B cell (primary cell): ENCODE measurements at regions not wholly inside any gene's neighbourhood (a gene's known extent, or its start where the extent isn't known, plus 50 kb on each side); places are given as distances from the start of the nearest gene placed in this dataset.

ENCODE experiments used
- ATAC-seq: fragments of 200-7000 bp; cut with Tn5 transposase; one replicate; pipeline ENCODE4 v1.10.0; 2021; ENCODE audit warnings: low read depth, mild to moderate bottlenecking, moderate number of reproducible peaks, moderate library complexity
- CTCF ChIA-PET: fragments of 350-600 bp; sonication (Branson Sonifier 250); formaldehyde crosslinking; loops from one replicate; lab custom pipeline; 2021; ENCODE audit warnings: antibody characterized with exemption, inconsistent platforms; lab: Charles Lee
- POLR2A ChIA-PET: fragments of 350-600 bp; sonication (Branson Sonifier 250); formaldehyde crosslinking; loops from one replicate; lab custom pipeline; 2021; ENCODE audit warnings: antibody characterized with exemption; lab: Charles Lee
- DNase-seq: peaks from one replicate; pipeline ENCODE4 v3.0.0; 2013
- H2AFZ ChIP-seq: 2 replicates; pipeline ENCODE4 v1.6.1; 2012; ENCODE audit warnings: mild to moderate bottlenecking, low read depth, low read length; ENCODE audit not compliant: insufficient read depth, poor library complexity, severe bottlenecking
- H3K27ac ChIP-seq, 2 donors: 1 replicate in 1 of 2; 2 replicates in 1 of 2; pipeline ENCODE4 v1.5.1; 2012 to 2013; ENCODE audit warnings: low read length in 2 of 2, mild to moderate bottlenecking in 2 of 2, moderate library complexity in 1 of 2
- H3K27me3 ChIP-seq, 4 experiments: fragments of 200-600 bp in 1 of 4; sonication (generic) in 1 of 4; replicated peaks in 1 of 4; 1 replicate in 2 of 4; 2 replicates in 2 of 4; pipeline versions ENCODE4 v1.6.1 to v1.7.0; 2013 to 2016; ENCODE audit warnings: low read length in 3 of 4, mild to moderate bottlenecking in 2 of 4, mixed read lengths in 1 of 4, moderate library complexity in 1 of 4; ENCODE audit not compliant: insufficient read depth in 4 of 4, control insufficient read depth in 3 of 4; ENCODE audit errors: control extremely low read depth in 1 of 4
- H3K36me3 ChIP-seq, 2 experiments: replicated peaks in 1 of 2; 1 replicate in 1 of 2; 2 replicates in 1 of 2; pipeline versions ENCODE4 v1.6.1 to v1.7.1; 2013; ENCODE audit warnings: low read length in 1 of 2; ENCODE audit not compliant: insufficient read depth in 2 of 2, control insufficient read depth in 1 of 2; ENCODE audit errors: control extremely low read depth in 1 of 2, extremely low read depth in 1 of 2
- H3K4me1 ChIP-seq, 2 donors: fragments of 200-600 bp in 1 of 2; sonication (generic) in 1 of 2; 1 replicate in 1 of 2; 2 replicates in 1 of 2; pipeline versions ENCODE4 v1.5.1 to v1.6.1; 2013 to 2017; ENCODE audit warnings: low read length in 2 of 2; ENCODE audit not compliant: control insufficient read depth in 2 of 2, insufficient read depth in 2 of 2
- H3K4me2 ChIP-seq: replicated peaks from 2 replicates; pipeline ENCODE3; 2012; ENCODE audit warnings: mild to moderate bottlenecking, low read depth, low read length; ENCODE audit not compliant: poor library complexity, severe bottlenecking
- H3K4me3 ChIP-seq, 5 experiments: fragments of 200-600 bp in 1 of 5; sonication (generic) in 1 of 5; 1 replicate in 3 of 5; 2 replicates in 2 of 5; pipeline versions ENCODE4 v1.5.1 to v1.7.0; 2011 to 2016; ENCODE audit warnings: low read length in 4 of 5, mild to moderate bottlenecking in 4 of 5, low read depth in 2 of 5, control low read depth in 1 of 5, moderate library complexity in 1 of 5; ENCODE audit not compliant: insufficient read depth in 1 of 5; ENCODE audit errors: control extremely low read depth in 1 of 5, extremely low read depth in 1 of 5
- H3K79me2 ChIP-seq: fragments of 200-600 bp; sonication (generic); one replicate; pipeline ENCODE4 v1.6.0; 2016; ENCODE audit warnings: low read length; ENCODE audit not compliant: control insufficient read depth, insufficient read depth
- H3K9ac ChIP-seq: fragments of 200-600 bp; sonication (generic); 2 replicates; pipeline ENCODE4 v1.6.1; 2017; ENCODE audit warnings: mild to moderate bottlenecking, low read length, moderate library complexity
- H3K9me3 ChIP-seq, 3 donors: one replicate each; pipeline versions ENCODE4 v1.6.1 to v1.7.1; 2013; ENCODE audit warnings: low read length in 2 of 3; ENCODE audit not compliant: control insufficient read depth in 2 of 3, insufficient read depth in 1 of 3; ENCODE audit errors: control extremely low read depth in 1 of 3
- H4K20me1 ChIP-seq: 2 replicates; pipeline ENCODE4 v1.6.0; 2012; ENCODE audit warnings: mild to moderate bottlenecking, low read length; ENCODE audit not compliant: insufficient read depth, control insufficient read depth, poor library complexity, severe bottlenecking
- H3K27ac Mint-ChIP-seq: one replicate; pipeline ENCODE4 v1.8.0; 2021; ENCODE audit warnings: mixed read lengths
- H3K27me3 Mint-ChIP-seq: one replicate; pipeline ENCODE4 v1.8.0; 2021; ENCODE audit warnings: mixed read lengths
- H3K4me1 Mint-ChIP-seq: one replicate; pipeline ENCODE4 v1.8.0; 2021; ENCODE audit warnings: mixed read lengths
- H3K4me3 Mint-ChIP-seq: one replicate; pipeline ENCODE4 v1.8.0; 2021; ENCODE audit warnings: mixed read lengths
- H3K9me3 Mint-ChIP-seq: one replicate; pipeline ENCODE4 v1.8.0; 2022; ENCODE audit warnings: mixed read lengths; ENCODE audit not compliant: insufficient read depth
- EZH2 ChIP-seq: IDR thresholded peaks from 2 replicates; pipeline ENCODE4 v1.6.1; 2012; ENCODE audit warnings: borderline replicate concordance, low read depth, mild to moderate bottlenecking, moderate library complexity, low read length; ENCODE audit not compliant: insufficient read depth, poor library complexity, severe bottlenecking
- whole genome bisulfite sequencing: methylation state at CpG from one replicate; pipeline ENCODE4 v1.1.5; 2013; ENCODE audit warnings: missing lambda C conversion rate; ENCODE audit not compliant: insufficient coverage; 5-methylcytosine and 5-hydroxymethylcytosine counted together
- intact Hi-C: fragments of 100-400 bp; cut with micrococcal nuclease; formaldehyde crosslinking; loops from one replicate; pipeline ENCODE4 v1.10.0; 2022
- TF ChIP-seq, protein P1 (sequence below): fragments of 200-600 bp; IDR thresholded peaks from one replicate; pipeline ENCODE4 v1.8.0; 2022; ENCODE audit warnings: antibody characterized with exemption, mild to moderate bottlenecking

DNA sequence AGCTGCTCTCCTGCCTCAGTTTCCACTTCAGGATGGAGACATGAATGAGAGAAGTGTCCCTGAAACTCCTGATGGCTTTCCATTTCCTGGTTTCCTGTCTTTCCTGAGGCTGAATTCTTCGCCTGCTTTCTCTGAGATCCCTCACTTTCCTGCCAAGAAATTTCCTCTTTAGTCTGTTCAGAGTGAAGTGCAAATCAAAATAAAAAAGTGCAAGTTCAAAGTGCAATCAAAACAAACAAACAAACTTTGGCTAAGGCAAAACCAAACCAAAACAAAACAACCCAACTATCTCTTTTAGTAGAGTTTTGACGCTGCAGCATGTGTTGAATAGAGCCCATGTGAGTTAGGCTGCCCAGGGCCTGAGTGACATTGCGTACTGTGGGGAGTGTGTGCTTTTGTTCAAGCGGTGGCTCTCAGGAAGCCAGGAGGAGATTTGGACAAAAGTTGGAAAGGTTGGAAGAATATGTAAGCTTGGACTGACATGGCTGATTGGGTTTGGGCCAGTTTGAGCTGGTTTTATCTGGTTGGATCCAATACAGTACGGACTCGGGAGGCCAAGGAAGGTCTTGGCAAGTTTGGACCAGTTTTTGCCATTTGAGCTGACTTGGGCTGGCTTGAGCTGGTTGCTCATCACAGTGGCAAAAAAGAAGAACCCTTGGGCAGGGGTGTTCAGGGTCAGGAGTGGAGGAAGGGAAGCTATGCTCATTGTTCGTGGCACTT, 61.1 kb upstream of the TINAGL1 start:
- no peaks in the 10 kb centered on the region for H3K4me1 ChIP-seq
- intact Hi-C loops = no loop called here
- H3K9me3 ChIP-seq = peaks cover 0 to 18% (median 0%) of the 10 kb centered on the region in 3 donors
- H3K4me3 ChIP-seq = no peak overlapping the region
- TF ChIP-seq, protein P1, sequence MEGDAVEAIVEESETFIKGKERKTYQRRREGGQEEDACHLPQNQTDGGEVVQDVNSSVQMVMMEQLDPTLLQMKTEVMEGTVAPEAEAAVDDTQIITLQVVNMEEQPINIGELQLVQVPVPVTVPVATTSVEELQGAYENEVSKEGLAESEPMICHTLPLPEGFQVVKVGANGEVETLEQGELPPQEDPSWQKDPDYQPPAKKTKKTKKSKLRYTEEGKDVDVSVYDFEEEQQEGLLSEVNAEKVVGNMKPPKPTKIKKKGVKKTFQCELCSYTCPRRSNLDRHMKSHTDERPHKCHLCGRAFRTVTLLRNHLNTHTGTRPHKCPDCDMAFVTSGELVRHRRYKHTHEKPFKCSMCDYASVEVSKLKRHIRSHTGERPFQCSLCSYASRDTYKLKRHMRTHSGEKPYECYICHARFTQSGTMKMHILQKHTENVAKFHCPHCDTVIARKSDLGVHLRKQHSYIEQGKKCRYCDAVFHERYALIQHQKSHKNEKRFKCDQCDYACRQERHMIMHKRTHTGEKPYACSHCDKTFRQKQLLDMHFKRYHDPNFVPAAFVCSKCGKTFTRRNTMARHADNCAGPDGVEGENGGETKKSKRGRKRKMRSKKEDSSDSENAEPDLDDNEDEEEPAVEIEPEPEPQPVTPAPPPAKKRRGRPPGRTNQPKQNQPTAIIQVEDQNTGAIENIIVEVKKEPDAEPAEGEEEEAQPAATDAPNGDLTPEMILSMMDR = no peak
- TF ChIP-seq EZH2 = no peak
- H2AFZ ChIP-seq = no peak overlapping the region
- Mint-ChIP-seq H3K4me3 (no peak overlapping the region), H3K27ac (no peak overlapping the region), H3K4me1 (no peaks in the 10 kb centered on the region), H3K9me3 (peaks cover 2% of the 10 kb centered on the region), H3K27me3 (peaks cover 7% of the 10 kb centered on the region)
- CTCF ChIA-PET = interaction anchor here (1.3 kb wide), 1 partner anchor 15 kb away, joined by 3 read pairs; no protein-coding TSS in a partner anchor
- WGBS = 71% methylated on average over 5 of the region's 7 CpGs
- H3K27me3 ChIP-seq = no peaks in the 10 kb centered on the region
- no peak overlapping the region for H3K4me2 ChIP-seq
- DNase-seq = no peak
- ATAC-seq = no peak
- no peak overlapping the region for H3K27ac ChIP-seq
- H4K20me1 ChIP-seq = no peaks in the 10 kb centered on the region
- no peak overlapping the region for H3K9ac ChIP-seq
- H3K79me2 ChIP-seq = no peaks in the 10 kb centered on the region
- POLR2A ChIA-PET = no interaction called here
- no peaks in the 10 kb centered on the region for H3K36me3 ChIP-seq

- no peaks in the 10 kb centered on the region for H4K20me1 ChIP-seq
- no peaks in the 10 kb centered on the region for H3K27me3 ChIP-seq
- H3K4me1 Mint-ChIP-seq = no peaks in the 10 kb centered on the region
- ChIA-PET POLR2A (no interaction called here), CTCF (interaction anchor here (1.3 kb wide), 1 partner anchor 15 kb away, joined by 3 read pairs; no protein-coding TSS in a partner anchor)
- H3K27ac Mint-ChIP-seq = no peak overlapping the region
- no peak overlapping the region for H3K9ac ChIP-seq
- peaks cover 0 to 18% (median 0%) of the 10 kb centered on the region in 3 donors for H3K9me3 ChIP-seq
- H3K27ac ChIP-seq = no peak overlapping the region
- DNase-seq = no peak
- no peak for TF ChIP-seq EZH2
- TF ChIP-seq, protein P1 = no peak
- WGBS = no CpG with 5 or more reads among the region's 4 CpGs
- peaks cover 2% of the 10 kb centered on the region for H3K9me3 Mint-ChIP-seq
- H3K79me2 ChIP-seq = no peaks in the 10 kb centered on the region
- H3K36me3 ChIP-seq = no peaks in the 10 kb centered on the region
- no peak overlapping the region for H3K4me3 ChIP-seq
- ATAC-seq = no peak
- H3K4me1 ChIP-seq = no peaks in the 10 kb centered on the region
- no peak overlapping the region for H3K4me2 ChIP-seq
- no peak overlapping the region for H2AFZ ChIP-seq
- H3K27me3 Mint-ChIP-seq = peaks cover 10% of the 10 kb centered on the region
- no peak overlapping the region for H3K4me3 Mint-ChIP-seq
- intact Hi-C loops = no loop called here
Measured at GRCh38 chr1:31515936-31516335, 60.4 kb upstream of the TINAGL1 start.
